Fibroblast of lung (primary cell): ENCODE measurements at regions not wholly inside any gene's neighbourhood (a gene's known extent, or its start where the extent isn't known, plus 50 kb on each side); places are given as distances from the start of the nearest gene placed in this dataset.

Source experiments
- EZH2 ChIP-seq: IDR thresholded peaks from 2 replicates; pipeline ENCODE4 v1.5.1; 2012; ENCODE audit warnings: low read length, control low read depth, mild to moderate bottlenecking; ENCODE audit errors: missing control alignments
- TF ChIP-seq, protein P1 (sequence below), 2 donors: IDR thresholded peaks in 1 of 2; conservative IDR thresholded peaks in 1 of 2; 1 replicate in 1 of 2; 2 replicates in 1 of 2; pipeline ENCODE4 v1.5.1; 2011 to 2012; ENCODE audit warnings: low read length in 2 of 2, control low read depth in 1 of 2, inconsistent platforms in 1 of 2, low read depth in 1 of 2, mild to moderate bottlenecking in 1 of 2

DNA sequence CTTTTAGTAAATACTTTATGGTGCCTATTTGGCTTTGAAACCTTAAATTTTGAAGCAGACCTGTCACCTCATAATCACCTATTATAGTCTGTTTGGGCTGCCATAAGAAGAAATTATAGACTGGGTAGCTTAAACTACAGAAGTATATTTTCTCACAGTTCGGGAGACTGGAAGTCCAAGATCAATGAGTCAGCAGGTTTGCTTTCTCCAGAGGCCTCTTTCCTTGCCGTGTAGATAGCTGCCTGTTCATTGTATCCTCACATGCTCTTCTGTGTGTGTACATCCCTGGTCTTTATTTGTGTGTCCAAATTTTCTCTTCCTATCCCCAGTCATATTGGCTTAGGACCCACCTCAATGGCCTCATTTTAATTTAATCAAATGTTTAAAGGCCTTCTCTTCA, 518.2 kb downstream of the ADGRL2 start:
- TF ChIP-seq EZH2, result no peak
- TF ChIP-seq, protein P1, sequence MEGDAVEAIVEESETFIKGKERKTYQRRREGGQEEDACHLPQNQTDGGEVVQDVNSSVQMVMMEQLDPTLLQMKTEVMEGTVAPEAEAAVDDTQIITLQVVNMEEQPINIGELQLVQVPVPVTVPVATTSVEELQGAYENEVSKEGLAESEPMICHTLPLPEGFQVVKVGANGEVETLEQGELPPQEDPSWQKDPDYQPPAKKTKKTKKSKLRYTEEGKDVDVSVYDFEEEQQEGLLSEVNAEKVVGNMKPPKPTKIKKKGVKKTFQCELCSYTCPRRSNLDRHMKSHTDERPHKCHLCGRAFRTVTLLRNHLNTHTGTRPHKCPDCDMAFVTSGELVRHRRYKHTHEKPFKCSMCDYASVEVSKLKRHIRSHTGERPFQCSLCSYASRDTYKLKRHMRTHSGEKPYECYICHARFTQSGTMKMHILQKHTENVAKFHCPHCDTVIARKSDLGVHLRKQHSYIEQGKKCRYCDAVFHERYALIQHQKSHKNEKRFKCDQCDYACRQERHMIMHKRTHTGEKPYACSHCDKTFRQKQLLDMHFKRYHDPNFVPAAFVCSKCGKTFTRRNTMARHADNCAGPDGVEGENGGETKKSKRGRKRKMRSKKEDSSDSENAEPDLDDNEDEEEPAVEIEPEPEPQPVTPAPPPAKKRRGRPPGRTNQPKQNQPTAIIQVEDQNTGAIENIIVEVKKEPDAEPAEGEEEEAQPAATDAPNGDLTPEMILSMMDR (conservative IDR thresholded peaks at IDR 0.05 in 1 of 2, IDR thresholded peaks at IDR 0.05 in 1 of 2; ENCODE audit: low read depth in 1 of 2, low read length in 2 of 2), result no peak
